CD4-positive, alpha-beta T cell treated with Interleukin-15 for 4 hours (primary cell): ENCODE measurements at regions not wholly inside any gene's neighbourhood (a gene's known extent, or its start where the extent isn't known, plus 50 kb on each side); places are given as distances from the start of the nearest gene placed in this dataset.
A peak's percentile ranks its signal among the peaks of the same experiment; 100 is the strongest.
"Not testable (repeated sequence)": the region's sequence is repeated elsewhere in the genome, so short reads cannot be mapped to it uniquely, and the experiment has no call there.

ENCODE experiments used
- DNase-seq: peaks from one replicate; pipeline ENCODE4 v3.0.0-alpha.2; 2020; ENCODE audit warnings: low spot score

DNA sequence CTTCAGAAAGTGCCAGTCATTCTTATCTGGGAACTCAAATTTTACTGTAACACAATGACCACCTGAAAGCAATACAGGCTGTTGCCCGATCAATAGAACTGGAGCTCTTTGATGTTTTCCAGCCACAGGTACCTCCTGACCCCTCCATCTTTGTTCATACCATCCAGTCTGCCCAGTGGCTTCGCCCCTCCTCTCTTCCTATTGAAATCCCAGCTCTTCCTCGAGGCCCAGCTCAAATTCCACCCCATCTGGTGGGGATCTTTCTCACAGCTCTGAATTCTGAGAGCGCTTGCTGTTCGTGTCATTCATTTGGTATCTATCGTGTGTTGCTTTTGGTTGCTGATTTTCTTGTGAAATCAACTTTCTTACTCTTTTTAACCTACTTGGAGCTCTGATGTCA is 87.9 kb upstream of the CNKSR3 start:
- DNase-seq = no peak

DNA sequence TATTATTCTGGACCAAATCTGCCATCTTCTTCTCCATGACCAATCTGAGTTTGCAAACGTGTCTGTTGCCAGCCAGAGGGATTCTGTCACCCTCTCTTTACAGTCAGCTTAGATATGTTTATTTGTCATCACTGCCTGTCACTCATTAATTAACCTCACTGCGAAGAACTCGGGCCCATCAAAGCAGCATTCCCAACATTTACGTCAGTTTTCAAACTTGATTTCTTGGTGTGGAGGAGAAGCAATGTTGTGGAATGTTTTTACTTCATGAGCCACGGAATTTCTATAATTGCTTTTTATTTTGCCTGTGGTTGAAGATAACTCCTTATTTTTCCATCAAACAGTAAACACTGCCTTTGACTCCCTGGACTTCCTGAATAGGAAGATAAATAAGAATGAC is 91.8 kb upstream of the CNKSR3 start:
- DNase-seq = no peak

- no peak for DNase-seq
These were observed 92.2 kb upstream of the CNKSR3 start for GRCh38 chr6:154602708-154603107.

GRCh38 chr6:154604119-154604518 is 93.6 kb upstream of the CNKSR3 start:
- no peak for DNase-seq

DNA sequence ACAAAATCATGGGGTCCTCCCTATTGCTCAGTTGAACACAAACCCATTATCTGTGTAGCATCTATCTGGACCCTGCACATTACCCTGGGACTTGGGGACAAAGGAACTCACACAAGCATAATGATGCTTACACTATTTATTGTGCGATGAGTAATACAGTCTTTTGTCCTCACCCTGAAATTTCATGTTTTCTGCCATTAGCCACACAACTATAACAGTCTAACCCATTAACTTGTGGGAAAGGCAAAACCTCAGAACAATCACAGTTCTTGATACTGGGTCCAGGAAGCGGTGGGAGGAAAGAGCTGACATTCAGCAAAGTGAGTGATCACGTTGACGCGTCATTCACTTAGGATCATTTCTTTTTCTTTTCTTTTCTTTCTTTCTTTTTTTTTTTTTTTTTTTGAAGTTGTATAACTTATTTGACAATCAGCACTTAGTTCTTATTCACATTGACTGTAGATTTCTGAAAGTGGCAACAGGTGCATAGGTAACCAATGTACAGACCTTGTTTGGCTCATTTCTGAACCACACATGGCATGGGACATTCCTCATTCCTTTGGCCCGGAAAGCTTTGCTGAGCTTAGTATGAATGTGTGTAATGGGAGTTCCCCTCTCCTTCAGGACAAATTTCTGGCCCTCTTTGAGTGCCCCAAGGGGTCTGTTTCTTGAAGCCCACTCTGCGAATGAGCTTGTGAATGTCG is 94.8 kb upstream of the CNKSR3 start:
- DNase-seq = no peak

DNA sequence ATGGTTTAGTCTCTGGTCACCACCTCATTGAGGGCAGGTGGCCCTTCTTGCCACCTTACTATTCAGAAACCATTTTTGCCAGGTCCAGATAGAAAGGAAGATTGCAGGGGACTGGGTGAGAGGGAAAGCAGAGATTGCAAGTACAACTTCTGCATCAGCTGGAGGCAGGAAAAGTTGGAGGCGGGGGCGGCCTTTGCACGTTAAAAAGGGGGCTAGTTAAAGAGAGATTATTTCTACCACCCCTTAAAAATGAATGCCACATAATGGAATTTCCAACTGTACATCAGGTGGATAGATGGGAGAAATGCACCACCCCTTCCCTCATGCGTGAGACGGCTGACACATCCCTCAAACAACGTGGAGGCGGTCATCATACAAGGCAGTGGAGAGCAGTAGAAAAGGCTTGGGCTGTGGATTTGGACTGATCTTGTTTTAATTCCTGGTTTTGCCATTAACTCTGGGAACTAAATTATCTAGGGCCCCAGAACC is 95.4 kb upstream of the CNKSR3 start:
- no peak for DNase-seq

DNA sequence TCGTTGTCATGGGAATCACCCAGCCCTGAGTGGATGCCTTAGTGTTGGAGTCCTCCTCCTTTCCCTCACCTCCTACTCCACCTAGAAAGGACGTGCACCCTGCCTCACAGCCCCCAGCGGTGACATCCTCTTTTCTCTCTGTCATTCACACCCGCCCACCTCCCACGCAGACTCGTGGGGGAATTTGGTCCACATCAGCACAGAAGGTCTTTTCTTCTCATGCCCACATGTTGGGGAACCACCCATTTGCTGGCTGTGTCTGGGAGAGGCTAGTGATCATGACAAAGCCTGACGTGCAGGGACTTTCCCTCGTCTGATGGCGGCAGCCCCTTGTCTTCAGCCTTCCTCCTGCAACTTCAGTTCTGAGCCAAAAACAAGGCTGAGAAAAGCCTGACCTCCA is 96.0 kb upstream of the CNKSR3 start:
- peak; percentile 21 for DNase-seq

DNA sequence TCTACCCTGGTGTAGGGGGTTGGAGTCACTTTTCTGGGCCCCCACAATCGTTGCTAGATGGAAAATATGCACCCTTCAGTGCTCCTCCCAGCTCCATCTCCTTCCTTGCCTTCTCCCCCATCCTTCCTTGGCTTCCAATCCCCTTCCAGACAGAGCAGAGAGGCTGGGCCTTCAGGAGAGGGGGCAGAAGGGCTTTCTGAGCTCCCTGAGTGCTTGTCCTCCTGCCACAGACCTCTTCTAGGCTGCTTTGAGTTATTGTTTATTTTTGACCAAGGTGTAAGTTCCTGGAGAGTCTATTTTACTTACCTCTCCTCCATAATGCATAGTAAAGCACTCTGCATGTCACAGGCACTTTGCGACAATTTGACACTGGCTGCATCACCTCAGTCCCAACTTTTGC is 96.4 kb upstream of the CNKSR3 start:
- DNase-seq = no peak

- no peak for DNase-seq
These were observed 100.8 kb upstream of the CNKSR3 start for GRCh38 chr6:154611241-154611640.

DNA sequence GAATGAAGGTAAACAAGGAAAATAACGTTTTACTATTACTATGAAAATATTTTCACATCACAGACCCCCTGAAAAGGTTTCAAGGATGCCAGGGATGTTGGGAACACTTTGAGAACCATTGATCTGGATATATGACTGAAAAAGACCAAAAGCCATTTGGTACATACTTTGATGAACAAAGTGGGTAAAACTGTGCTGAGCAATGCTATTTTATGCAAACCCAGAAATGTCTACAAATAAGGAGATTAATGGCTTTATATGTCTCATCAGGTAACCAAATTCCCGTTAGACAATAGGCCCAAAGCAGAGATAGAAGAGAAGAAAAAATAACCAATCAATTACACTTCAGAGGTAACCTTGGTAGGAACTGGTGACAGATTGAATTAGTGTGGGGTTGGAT is 101.4 kb upstream of the CNKSR3 start:
- no peak for DNase-seq

DNA sequence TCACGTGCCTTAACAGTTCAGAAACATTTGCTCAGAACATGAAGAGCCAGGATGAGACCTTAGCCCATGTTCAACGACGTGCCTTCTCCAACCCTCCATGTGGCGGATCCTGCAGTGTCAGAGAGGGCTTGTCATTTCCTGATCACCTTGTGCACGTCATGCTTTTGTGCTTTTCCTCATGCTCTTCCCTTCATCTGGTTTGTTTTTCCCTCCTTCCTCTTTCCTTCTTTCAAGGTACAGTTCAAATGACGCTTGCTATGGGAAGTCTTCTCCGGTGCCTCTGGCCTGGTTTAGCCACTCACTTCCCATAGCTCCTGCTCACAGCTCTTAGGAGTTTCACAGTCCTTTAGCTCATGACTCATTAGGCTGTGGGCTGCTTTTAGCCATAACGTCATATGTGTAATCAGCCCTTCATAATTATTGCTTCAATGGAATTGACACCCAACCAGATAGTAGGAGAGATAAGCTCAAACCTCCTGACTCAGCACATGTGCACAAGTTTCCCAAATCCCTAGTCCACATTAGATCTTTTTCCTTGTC is 102.7 kb upstream of the CNKSR3 start:
- no peak for DNase-seq

GRCh38 chr6:154614101-154614500 is 103.6 kb upstream of the CNKSR3 start:
- DNase-seq = no peak

DNA sequence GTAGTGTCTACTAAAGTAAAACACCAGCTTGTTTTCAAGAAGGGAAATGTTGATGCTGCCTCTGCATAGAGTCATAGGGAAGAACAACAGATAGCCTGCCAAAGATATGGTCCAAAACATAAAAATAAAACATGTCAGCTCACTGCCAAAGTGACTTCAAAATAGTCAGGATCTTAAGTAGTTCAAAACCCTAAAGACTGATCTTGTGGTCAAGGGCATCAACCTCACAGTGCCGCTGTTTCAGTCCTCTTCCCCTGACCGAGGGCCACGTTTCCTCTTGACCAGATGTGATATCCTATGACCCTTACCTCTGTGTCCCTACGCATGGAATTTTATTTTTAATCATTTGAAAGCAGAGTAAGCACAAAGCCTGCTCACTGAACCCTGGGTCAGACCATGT is 104.2 kb upstream of the CNKSR3 start:
- DNase-seq = no peak

DNA sequence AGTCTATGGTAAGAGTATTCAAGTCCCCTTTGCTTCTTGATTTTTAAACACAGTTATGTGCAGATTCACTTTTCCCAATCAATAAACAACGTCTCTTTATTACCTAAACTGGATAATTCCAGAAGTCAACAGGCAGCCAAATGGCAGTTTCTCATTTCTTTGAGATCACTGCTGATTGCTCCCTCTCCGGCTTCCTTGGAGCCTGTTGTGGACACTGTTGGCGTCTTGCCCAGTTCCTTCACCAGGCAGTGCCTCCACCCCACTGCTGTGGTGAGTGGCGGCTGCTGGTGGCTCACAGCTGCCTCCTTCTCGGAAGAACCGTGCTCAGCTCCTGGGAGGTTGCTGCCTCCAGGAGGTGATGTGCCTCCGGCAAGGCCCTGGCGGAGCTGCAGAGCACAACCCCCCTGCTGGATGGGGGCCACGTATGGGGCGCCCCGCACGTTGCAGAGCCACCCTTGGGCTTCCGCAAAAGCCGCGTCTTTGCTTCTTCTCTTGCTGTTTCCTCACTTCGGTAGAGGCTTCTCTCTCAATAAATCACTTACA is 105.1 kb upstream of the CNKSR3 start:
- DNase-seq = no peak

DNA sequence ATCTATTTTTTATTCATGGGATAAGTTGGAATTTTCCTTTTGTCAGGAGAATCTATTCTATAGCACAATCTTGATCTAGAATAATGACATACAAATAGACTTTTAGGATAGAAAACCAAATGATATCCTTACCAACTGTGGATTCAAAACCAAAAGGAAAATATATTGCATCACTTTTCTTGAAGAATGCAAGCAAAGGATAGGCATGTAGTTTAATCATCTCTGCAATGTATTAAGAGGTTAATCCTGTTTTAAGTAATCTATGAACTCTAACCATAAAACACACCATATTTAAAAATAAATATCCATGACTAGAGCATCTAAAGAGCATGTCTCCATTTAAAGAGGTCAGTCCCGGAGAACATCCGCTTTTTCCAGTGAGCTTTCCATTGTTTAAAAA is 106.7 kb upstream of the CNKSR3 start:
- DNase-seq = no peak

- DNase-seq = no peak
These were observed 108.7 kb upstream of the CNKSR3 start for GRCh38 chr6:154619146-154619545.

DNA sequence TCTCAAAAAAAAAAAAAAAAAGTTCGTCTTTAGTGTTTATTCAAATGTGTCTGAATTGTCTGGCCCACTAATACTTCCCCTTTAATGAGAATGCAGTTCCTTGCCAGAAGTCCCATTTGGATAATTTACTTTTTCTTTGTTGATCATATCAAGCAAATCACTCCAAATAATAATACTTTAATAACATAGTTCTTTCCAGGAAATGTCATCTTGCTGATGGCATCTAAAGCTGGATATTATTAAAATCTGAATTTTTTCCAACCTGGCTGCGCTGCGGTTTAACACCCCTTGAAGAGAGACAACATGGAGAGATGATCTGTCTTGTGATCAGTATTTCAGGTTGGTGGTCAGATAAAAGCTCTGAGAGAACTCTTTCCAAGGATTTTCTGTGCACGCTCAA is 111.2 kb upstream of the CNKSR3 start:
- DNase-seq = no peak

DNA sequence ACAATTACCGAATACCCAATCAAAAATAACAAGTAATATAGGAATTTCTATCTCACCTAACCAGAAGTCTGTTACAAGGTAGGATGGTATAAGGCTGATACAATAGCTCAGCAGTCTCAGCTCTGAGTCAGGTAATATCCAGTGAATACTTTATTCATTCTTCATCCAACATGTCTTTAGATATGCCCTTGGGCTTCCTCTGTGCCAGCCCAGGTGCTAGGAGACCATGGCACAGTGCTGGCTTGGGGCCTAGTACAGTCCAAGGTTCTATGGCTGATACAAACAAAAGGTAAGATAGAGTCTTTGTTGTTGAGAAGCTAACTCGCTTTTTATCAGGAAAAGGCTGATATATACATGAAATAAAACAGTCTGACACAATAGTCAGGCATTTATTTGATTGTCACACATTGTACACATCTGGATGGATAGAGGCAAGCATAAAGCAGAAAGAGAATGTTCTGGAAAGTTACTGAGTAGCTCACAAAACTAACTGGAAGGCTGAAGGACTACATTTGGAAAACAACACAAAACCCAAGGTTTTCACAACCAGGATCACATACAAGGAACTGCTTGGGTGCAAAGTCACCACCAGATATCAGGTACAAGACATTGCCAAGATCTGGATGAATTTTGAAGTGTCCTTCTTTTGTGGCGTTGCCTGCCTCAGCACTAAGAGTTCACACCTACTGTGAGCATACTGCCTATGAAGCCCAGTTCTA is 110.4 kb upstream of the SCAF8 start:
- DNase-seq = no peak

- DNase-seq = no peak
These were observed 109.8 kb upstream of the SCAF8 start for GRCh38 chr6:154623391-154623790.

DNA sequence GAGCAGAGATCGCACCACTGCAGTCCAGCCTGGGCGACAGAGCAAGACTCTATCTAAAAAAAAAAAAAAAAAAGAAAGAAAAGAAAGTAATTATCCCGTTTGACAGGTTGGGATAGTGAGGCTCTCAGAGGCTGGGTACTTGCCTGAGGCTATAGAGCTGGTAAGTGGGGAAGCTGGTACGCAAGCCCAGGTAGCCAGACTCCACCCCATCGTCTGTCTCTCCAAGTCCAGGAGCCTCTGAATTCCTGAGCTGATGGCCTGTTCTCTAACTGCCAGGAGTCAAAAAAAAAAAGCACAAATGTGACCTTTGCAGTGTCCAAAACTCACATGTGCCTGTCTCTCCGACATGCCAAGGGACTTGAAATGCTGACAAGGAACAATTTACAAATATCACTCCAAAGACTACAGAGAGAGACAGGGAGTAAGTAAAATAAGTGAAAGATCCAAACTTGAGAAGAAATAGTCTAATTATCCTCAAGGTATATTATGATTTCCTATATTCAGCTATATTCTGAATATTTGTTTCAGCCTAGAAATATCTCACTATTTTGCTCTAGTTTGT is 109.1 kb upstream of the SCAF8 start:
- no peak for DNase-seq

DNA sequence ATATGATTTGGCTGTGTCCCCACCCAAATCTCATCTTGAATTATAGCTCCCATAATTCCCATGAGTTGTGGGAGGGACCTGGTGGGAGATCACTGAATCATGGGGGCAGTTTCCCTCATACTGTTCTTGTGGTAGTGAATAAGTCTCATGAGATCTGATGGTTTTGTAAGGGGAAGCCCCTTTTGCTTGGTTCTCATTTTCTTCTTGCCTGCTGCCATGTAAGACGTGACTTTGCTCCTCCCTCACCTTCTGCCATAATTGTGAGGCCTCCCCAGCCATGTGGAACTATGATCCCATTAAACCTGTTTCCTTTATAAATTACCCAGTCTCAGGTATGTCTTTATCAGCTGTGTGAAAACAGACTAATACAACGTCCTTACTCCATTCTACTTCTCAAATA is 108.5 kb upstream of the SCAF8 start:
- DNase-seq = not testable (repeated sequence)

GRCh38 chr6:154625721-154626120 is 107.5 kb upstream of the SCAF8 start:
- no peak for DNase-seq

- DNase-seq = no peak
These were observed 104.1 kb upstream of the SCAF8 start for GRCh38 chr6:154629127-154629526.
